HG02798 (cell line): ENCODE measurements at regions not wholly inside any gene's neighbourhood (a gene's known extent, or its start where the extent isn't known, plus 50 kb on each side); places are given as distances from the start of the nearest gene placed in this dataset.
"Not testable (repeated sequence)": the region's sequence is repeated elsewhere in the genome, so short reads cannot be mapped to it uniquely, and the experiment has no call there.

Experiments used
- ATAC-seq: cut with Tn5 transposase; IDR thresholded peaks from one replicate; pipeline ENCODE4 v1.9.1; 2021; ENCODE audit warnings: mild to moderate bottlenecking; ENCODE audit not compliant: unreplicated experiment, poor library complexity

DNA sequence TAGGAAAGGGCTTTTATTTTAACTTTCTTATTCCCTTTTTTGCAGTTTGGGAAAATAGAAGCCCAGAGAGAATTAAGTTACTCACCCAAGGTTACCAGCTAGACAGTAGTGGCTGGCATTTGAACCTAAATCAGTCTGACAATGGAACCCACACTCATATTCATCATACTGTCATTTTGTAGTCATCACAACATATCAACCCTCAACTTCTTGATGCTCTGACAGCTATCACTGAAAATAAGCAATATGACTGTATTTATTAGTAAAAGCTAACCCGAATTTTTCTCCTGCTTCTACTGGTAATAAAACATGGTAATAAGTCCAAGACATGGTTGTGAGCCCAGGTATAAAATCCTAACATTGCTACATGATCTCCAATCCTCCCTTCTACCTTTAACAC is 585.8 kb upstream of the UBE2E2 start:
- ATAC-seq = no peak

GRCh38 chr3:22620498-22620897 is 582.6 kb upstream of the UBE2E2 start:
- ATAC-seq = no peak

- ATAC-seq = peak; percentile 84
Measured at GRCh38 chr3:22621205-22621809, 581.8 kb upstream of the UBE2E2 start.

DNA sequence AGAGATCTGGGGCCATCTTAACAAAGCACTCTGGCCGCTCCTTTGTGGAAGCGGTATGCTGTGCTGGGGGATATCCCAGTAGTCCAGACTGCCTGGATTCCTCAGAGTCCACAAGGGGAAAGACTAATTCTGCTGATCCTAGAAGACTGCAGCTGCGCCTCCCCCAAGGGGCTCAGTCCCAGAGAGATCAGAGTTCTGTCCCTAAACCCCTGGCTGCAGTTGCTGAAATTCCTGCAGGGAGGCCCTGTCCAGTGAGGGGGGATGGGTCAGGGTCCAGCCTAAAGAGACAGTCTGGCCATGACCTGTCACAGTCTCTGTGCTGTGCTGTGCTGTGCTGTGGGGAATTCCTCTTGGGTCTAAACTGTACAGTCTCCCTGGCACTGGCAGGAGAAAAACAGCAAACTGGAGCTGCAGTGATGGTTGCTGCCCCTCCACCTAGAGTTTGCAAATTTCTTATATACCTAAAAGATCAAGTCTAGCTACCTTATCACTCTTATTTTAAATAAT is 575.1 kb upstream of the UBE2E2 start:
- no peak for ATAC-seq

DNA sequence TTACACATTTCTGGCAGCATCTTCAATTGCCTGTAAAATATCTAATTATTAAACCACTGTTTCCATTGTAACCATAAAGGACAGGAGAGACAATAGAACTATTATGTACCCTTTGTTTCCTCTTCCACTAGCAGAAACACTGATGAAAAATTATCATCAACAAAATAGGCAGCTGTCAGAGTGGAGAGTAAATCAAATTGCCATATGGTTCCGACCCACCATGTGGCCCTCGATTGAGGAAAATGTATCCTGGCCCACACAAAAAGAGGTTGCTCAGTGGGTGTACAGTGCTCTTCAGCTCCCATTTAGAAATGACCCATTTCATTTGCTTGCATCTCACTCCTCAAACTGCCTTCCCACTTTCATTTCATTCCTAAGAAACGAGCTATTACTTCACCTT is 570.6 kb upstream of the UBE2E2 start:
- ATAC-seq = no peak

- peak; percentile 69 for ATAC-seq
Measured at GRCh38 chr3:22634433-22634832, 568.7 kb upstream of the UBE2E2 start.

DNA sequence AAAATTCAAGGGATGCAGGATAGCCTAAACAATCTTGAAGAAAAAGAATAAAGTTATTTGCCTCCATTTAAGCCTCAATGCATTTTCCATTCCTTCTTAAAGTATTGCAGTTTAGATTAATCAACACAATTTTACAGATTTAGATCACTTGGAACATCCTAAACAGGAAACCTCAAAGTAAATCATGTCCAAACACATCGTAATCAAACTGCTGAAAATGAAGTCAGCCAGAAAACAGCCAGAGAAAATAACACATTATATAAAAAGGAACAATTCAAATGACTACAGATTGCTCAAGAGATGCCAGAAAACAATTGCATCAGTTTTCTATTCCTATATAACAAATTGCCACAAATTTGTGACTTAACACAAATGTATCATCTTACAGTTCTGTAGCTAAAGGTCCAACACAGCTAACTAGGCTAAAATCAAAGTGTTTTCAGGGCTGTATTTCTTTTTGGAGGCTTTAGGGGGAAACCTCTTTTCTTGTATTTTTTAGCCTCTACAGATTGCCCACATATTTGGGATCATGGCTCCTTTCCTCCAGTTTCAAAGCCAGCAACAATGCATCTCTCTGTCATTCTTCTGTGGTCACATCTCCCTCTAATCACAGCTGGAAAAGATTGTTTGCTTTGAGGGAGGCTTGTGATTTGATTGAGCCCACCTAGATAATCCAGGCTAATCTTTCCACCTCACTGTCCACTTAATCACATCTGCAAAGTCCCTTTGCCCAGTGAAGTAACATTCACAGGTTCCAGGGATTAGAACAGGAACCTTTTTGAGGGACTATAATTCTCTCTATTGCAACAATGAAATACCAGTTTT is 543.3 kb upstream of the UBE2E2 start:
- ATAC-seq = no peak

GRCh38 chr3:22660606-22661005 is 542.5 kb upstream of the UBE2E2 start:
- ATAC-seq = no peak

DNA sequence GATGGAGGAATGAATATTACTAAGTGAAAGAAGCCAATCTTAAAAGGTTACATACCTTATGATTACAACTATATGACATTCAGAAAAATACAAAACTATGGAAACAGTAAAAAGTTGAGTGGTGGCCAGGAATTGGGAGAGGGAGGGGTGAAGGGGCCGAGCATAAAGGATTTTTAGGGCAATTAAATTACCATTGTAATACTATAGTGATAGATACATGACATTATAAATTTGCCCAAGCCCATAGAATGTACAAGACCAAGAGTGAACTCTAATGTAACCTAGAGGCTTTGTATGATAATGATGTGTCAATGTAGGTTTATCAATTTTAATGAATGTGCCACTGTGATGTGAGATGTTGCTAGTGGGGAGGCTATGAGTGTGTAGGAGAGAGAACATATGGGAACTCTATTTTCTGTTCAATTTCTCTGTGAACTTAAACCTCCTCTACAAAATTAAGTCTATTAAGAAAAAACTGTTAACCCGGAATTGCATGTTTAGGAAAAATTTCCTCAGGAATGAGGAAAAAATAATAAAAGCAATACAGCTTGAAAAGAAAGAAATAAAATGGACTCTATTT is 541.9 kb upstream of the UBE2E2 start:
- no peak for ATAC-seq

- ATAC-seq = no peak
Measured at GRCh38 chr3:22665528-22665927, 537.6 kb upstream of the UBE2E2 start.

GRCh38 chr3:22666736-22667135 is 536.4 kb upstream of the UBE2E2 start:
- ATAC-seq = no peak

- no peak for ATAC-seq
Measured at GRCh38 chr3:22671848-22672247, 531.3 kb upstream of the UBE2E2 start.

GRCh38 chr3:22684739-22685138 is 518.4 kb upstream of the UBE2E2 start:
- ATAC-seq = no peak

GRCh38 chr3:22685597-22685996 is 517.5 kb upstream of the UBE2E2 start:
- no peak for ATAC-seq

DNA sequence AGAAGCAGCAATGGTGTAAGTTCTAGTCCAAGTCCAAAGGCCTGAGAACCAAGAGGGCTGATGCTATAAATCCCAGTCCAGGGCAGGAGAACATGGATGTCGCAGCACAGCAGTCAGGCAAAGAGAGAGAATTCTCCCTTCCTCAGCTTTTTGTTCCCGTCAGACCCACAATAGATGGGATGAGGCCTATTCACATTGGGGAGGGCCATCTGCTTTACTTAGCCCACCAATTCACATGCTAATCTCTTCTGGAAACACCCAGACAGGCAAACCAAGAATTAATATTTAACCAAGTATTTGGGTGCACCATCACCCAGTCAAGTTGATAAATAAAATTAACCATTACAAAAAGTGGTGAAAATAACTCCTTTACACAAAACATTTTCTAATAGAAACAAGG is 511.7 kb upstream of the UBE2E2 start:
- no peak for ATAC-seq

DNA sequence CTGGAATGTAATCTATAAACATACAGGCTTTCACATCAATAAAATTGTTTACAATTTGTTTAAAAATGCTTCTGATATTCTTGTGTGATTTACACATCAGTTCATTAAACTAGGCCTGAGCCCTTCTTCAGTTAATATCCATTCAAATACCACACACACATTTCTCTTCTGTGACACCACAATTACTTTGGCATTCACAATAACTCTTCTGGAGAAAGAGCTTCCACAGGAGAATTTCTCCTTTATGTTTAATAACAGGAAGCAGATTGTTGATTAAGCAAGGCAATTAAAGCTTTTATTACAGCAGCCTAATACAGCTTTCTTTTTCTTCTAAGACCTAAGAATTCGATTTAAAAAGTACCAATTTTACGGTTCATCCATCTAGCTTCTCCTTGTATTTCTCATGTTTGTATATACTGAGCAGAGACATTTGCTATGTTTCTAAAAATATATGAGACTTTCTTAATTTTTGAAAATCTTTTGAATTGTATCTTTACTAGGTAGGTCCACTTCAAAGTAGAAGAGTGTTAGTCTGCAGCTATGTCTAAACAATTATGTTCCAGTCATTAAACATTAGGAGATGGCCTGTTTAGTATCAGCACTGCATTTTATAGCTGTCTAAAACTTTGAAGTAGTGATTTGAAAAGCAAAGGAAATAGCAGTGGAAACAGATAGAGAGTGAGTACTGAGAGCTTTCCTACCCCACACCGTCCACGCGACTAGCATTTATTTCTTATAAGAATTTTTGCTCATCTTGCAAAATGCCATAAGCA is 511.1 kb upstream of the UBE2E2 start:
- no peak for ATAC-seq

- no peak for ATAC-seq
Measured at GRCh38 chr3:22700876-22701275, 502.3 kb upstream of the UBE2E2 start.

DNA sequence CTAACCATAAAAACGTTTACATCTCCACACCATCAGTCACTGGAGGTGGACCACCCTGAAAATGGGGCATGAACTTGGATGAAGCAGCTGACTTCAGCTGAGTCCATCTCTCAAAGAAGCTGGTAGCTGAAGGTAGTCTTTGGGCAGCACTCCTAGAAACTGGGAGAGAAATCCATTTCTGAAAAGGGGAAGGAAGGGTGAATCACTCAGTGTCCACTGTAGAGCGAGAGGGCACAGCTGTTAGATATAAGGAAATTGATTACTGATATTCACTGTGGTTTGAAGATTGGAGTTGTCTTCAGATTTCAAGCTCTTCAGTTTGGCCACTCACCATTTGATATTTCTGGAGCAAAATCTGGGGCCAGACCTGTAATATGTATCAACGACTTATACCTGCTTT is 499.0 kb upstream of the UBE2E2 start:
- ATAC-seq = no peak

GRCh38 chr3:22704571-22705354 is 498.4 kb upstream of the UBE2E2 start:
- ATAC-seq = no peak

GRCh38 chr3:22706922-22707321 is 496.2 kb upstream of the UBE2E2 start:
- not testable (repeated sequence) for ATAC-seq
